ENCODE measurements at regions not wholly inside any gene's neighbourhood (a gene's known extent, or its start where the extent isn't known, plus 50 kb on each side); places are given as distances from the start of the nearest gene placed in this dataset.

DNA sequence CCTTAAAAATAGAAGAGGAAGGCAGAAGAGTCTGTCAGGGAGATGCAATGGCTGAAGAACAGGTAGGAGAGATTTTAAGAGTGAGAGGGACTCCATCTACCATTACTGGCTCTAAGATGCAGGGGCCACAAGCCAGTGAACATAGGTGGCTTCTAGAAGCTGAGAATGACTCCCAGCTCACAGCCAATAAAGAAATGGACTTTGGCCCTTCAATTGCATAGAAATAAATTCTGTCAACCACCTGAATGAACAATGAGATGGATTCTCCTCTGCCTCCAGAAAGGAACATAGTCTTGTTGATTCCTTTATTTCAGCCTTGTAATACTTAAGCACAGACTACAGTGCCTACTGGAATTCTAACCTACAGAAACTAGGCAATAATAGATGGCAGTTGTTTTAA is 603.3 kb upstream of the NXPH2 start:
- DNase-seq = no peak

DNA sequence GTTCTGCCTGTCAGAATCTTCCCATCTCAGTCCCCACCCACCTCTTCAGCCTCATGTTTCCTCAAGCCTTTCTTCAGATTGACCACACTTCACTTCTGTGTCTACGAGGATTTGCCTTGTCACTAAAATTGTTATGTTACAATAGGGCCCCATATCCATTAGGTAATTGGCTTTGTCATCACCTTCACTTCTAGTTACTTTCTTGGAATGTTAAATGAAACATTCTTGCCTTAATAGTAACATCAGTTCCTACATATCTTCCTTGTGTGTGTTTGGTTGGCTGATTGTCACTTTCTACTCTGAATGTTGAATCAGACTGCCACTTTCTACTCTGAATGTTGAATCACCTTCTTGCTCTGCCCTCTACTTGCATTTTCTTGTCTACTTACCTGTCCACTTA is 599.9 kb upstream of the NXPH2 start:
- no peak for DNase-seq

DNA sequence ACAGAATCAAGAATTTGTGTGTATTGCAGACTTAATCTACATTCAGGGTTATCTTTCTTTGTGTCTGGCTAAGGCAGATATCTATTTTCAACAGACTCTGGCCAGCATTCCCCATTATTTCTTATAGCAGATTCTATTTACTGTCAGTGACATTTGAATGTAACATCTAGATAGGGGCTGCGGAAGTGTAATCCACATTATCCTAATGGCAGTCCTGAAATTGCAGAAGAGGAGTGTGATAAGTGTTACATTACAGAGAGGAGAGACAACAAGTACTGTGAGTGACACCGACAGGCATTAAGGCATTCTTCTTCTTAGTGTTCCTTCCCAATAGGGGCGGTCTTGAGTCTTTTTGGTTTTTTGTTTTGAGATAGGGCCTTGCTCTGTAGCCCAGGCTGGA is 598.2 kb upstream of the NXPH2 start:
- DNase-seq = no peak

DNA sequence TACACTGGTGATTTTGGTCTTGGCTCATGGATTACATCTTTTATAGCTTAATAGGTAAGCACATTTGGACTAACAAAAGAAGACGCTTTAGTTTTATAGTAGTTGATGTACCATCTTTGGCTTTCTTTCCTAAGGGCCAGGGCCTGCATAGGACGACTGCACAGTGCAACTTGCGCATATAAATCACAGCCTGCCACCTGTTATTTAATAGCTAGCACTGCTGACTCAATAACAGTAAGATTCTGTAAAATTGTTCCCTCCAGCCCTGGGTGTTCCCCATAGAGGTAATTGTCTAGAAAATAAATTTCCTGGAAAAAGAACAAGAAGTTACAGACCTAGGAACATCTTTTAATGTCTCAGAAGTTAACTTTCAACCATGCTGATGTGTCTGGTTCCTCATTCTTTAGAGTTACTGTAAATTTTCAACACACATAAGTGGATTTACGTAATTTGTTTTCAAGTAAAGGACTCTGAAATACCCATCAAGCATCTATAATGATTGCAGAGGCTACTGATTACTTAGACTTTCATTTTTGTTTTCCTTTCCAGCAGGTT is 594.2 kb upstream of the NXPH2 start:
- DNase-seq = no peak

DNA sequence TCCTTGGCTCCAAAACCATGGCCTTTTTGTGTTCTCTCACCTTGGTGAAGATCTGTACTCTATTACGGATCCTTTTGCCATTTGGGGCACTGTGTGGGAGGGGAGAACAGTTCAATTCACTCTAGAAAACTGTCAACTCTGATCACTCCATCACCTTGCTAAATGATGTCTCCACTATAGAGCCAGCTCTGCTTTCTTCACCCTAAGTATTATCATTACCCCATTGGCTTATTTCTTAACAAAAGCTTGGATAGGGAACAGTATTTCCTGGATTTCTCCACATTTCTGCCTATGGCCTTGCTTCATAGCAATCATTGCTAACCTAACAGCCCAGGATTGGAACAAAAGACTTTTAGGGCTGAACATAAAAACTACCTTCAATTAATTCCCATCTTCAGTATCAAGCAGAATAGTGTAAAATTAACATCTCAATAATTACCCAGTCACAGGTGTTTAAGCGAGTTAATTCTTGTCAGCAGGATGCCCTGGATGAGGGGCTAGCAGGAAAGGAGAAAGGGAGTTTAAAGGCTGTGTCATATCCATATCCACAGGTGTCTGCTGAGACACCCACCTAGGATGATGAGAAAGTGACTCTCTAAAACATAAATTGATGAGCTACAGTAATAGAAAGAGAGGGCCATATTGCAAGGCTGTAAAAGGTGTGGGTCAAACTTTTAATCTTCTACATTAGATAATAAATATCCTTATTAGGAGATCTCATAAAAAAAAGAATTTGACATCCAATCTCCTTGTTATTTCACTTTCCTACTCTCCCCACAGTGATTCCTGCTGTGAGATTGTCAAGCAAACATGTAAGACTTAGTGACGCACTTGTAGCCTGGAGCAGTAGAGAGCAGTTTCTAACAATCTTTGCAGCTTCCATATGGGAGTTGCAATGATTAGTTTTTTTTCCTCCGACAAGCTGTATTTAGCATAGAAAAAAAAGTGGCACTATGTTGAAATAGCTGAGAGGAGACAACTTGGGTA is 589.5 kb upstream of the NXPH2 start:
- DNase-seq = no peak

DNA sequence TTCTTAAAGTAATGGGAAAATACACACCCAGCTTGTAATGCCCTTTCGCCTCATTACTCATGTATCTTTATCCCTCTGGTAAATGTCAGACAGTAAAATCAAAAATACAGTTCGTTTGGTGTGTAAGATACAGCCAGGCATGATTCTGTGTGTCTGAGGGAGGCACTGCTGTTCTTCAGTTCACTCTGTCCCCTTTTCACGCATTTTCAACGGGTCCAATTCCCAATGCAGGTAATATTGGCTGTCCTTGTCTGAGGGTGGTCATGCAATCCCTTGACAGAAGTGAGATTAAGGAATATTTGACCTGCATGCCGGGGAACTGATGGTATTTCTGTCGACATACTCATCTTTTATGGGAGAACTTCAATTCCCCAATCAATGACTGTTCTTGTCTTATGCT is 587.2 kb upstream of the NXPH2 start:
- DNase-seq = no peak

DNA sequence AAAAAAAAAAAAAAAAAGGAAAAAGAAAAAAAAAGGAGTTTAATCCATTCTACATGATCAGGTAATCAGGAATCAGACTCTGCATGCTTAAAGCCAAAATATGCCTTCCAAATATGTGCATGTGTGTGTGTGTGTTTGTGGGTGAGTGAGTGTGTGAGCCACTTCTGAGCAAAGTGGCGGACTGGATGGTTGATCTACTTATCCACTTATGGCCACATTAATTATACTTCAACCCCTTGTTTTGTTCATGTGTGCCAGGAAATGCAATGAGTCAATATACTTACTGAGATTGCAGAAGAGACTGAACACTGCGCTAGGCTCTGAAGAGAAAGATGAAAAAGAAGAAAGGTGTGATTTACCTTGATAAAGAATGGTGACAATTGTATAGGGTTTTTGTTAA is 586.5 kb upstream of the NXPH2 start:
- no peak for DNase-seq

DNA sequence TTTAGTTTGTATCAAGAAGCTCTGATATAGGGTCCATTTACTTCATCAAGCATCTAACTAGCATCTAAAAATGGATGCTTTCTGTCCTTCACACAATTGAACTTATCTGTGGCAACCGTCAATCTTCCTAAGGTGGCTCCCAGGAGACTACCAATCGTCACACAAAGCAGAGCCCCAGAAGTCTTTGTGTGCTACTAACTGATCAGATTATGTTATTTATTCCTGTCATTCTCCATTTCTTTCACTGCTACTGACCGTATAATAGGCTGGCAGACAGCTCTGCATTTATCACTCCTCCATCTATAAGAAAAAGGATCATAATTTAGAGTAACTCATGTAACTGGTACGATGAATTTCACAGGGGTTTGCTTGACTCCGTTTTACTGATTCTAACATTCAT is 585.0 kb upstream of the NXPH2 start:
- no peak for DNase-seq

DNA sequence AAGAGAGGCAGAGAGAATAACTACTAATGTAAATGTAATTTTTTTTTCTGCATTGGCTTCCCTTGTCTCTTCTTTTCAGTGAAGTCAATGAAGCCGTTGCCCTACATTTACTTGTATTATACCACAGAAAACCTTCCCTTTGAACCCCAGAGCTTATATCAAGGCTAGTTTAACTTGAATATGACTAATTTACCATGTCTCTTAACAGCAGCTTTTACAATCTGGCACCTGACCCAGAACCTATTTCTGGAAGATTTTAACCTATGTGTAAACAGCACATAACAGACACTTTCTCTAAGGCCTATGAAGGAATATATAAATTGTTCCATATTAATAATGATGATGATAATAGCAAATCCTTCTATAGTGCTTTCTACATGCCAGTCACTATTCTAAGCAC is 580.5 kb upstream of the NXPH2 start:
- DNase-seq = no peak

DNA sequence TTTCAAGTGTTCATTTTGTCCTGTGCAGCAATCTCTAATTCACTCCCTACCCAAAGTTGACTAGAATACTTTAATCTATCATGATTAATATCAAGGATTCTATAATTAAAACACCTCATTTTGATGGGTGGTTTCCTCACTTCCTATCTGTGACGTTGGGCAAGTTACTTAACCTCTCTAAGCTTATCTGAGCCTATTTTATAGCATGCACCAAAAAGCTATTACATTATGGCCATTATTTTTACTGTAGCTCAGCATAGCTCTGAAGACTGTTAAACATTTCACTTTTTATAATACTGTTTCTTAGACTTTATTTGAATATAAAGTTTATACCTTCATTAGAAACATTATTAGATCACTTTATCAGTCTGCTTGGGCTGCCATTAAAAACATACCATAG is 579.6 kb upstream of the NXPH2 start:
- DNase-seq = no peak

DNA sequence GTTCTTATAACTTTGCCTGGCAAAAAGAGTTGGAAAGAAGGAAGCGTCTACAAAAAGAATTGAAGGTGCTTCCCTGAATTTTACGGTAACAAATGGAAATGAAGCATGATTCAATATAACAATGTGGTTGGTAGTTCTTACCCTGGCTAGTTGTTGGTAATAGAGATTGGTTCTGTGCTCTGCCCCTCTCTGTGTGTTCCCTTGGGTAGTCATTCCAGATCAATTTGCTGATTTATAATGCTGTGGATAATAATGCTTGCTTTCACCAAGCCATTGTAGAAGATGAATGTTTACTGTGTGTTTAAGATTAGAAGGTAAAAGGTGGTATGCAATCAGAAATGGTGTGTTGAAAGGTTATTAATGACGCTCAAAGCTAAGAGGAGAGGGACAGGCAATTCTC is 577.8 kb upstream of the NXPH2 start:
- no peak for DNase-seq

DNA sequence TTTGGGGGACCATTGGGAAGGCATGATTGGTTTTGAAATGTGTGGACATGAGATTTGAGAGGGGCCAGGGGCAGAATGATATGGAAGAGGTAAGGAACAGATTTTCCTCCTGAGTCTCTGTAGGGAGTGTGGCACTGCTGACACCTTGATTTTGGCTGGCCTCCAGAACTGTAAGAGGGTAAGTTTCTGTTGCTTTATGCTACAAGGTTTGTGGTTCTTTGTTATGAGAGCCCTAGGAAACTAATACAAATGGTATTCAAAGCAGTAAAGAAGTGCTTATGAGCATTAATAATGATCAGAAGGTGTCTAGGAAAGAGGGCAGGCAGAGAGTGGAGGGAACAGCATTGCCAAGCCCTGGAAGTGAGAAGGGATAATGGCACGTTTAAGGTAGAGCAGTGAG is 574.3 kb upstream of the NXPH2 start:
- DNase-seq = no peak

DNA sequence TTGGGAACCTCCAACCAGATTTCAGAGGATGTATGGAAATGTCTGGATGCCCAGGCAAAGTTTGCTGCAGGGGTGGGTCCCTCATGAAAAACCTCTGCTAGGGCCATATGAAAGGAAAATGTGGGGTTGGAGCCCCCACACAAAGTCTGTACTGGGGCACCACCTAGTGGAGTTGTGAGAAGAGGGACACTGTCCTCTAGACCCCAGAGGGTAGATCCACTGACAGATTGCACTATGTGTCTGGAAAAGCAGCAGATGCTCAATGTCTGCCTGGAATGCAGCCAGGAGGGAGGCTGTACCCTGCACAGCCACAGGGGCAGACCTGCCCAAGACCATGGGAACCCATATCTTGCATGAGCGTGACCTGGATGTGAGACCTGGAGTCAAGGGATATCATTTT is 573.7 kb upstream of the NXPH2 start:
- no peak for DNase-seq

DNA sequence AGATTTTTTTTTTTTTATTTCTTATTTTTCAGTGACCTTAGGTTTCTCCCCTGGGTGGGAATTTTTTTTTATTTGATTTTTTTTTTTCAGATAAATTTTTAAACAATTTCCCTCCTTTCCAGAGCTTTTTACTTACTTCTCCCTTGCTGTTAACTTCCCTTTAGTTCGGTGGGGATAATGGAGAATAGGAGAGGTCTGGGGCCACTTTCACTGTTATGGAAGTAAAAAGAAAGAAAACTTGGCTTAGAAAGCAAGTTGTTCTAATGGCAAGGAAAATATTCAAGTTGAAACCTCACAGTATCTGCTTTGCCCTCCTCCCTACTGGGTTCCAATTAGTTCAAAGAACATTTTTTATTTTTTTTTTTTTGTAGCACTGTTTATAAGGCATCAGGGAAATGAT is 537.1 kb upstream of the NXPH2 start:
- no peak for DNase-seq

DNA sequence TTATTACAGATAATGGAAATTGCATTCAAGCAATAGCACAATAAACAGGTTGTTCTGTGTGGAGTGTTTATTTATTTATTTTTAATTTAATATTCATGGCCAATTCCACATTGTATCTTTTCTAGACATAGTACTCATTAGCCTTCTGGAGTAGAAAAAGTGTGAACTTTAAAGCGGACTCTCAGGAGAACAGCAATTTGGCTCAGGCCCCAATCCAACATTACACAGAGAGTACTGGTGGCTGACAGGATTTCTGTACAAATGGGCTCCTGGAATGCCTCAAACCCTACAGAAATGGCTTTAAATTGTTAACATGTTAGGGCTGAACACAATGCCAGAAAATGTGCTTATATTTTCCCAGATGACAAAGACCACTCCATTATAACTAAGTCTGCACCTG is 533.9 kb upstream of the NXPH2 start:
- no peak for DNase-seq

DNA sequence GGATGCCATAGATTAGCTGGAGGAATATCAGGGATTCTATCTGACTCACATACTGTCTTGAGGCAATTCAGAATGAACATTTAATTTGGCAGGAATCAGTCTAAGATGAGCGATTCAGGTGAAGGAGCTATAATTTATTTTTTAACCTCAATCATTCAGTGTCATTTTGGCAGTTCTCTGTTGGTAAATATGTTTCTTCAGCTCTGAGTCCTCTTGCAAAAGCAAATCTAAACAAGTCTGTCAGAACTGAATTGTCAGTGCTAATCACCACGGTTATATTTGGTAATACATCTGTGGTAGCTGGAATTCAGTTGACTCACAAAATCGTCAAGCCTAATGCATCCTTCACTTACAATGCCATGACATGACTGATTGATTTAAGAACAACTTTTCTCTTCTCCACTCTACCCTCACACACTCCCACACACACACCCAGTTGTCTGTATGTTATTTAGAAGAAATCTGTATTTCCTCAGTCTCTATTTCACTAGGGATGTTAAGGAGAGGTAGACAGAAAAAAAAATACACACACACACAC is 516.6 kb upstream of the NXPH2 start:
- DNase-seq = no peak

DNA sequence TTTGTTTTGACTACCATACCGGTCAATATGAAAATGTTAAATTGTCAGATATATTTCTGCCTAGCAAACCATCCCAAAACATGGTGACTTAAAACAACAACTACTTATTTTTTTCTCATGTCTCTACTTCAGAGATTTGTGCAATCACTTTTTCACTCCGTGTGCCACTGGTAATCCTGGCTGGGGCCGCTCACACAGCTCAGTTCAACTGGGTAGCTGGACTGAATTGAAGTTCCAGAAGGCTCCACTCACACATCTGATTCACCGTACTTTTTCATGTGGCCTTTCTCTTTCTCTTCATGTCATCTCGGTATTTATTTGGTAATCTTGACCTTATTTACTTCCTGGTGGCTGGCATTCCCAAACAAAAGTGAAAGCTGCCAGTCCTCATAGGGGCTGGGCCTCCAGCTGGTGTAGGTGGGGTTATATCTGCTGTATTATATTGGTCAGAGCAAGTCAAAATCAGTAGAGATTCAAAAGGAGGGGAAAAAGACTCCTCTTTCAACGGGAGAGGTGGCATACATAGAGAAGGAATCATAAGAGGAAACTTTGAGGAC is 513.9 kb upstream of the NXPH2 start:
- DNase-seq = no peak

DNA sequence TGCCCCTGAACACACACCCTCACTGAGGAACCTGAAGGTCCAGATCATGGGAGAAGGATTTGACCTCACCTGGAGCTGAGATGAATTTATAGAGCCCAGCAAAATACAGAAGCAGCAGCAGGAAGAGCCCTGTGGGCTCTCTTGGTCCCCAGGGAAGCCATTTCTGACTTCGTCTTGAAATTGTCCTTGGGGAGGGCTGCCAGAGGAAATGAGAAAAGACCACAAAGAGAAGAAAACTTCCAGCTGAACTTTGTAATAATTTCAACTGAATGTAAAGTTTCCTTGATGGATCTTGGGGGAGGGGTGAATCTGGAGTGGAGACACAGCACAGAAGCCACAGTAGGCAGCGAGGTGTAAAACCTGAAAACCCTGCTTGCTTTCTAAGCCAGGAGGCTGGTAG is 500.9 kb upstream of the NXPH2 start:
- DNase-seq = no peak

DNA sequence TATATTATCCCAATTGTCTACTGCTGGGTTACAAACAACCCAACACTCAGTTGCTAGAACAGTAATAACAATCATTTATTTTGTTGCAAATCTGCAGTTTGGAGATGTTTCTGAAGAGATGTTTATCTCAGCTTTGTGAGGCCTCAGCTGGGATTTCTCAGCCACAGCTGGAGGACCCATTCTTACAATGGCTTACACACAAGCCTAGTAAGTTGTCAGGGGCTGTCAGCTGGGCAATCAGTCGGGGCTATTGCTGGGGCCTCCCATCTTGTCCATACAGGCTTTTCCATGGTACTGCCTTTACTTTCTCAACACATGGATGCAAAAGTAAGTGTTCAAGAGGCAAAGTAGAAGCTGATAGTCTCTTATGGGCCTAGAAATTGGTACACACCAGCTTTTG is 491.7 kb upstream of the NXPH2 start:
- DNase-seq = no peak

DNA sequence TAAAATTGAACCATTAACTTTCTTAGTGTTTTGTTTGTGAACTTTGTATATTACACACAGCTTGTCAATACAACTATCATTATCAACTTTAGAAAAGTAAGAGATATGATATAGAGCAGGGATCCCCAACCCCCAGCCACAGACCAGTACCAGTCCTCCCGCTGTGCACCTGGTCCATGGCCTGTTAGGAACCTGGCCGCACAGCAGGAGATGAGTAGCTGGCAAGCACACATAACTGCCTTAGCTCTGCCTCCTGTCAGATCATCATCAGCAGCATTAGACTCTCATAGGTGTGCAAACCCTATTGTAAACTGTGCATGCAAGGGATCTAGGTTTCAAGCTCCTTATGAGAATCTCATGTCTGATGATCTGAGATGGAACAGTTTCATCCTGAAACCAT is 491.0 kb upstream of the NXPH2 start:
- no peak for DNase-seq

DNA sequence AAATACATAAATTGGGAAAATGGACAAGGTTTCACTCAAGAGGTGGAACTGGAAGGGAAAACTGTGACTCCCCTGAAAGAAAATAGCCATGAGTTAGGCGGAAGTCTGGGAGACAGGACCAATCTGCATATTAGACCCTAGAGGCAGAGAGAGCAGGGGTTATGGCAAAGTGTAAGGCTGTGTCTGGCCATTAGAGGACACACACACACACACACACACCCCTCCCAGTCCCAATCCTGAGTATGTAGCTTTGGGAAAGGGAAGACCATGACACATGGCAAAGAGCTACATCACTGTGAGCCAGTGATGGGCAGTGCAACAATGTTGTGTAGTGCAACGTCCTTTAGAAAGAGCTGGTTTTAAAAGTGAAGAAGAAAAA is 479.9 kb upstream of the NXPH2 start:
- no peak for DNase-seq

DNA sequence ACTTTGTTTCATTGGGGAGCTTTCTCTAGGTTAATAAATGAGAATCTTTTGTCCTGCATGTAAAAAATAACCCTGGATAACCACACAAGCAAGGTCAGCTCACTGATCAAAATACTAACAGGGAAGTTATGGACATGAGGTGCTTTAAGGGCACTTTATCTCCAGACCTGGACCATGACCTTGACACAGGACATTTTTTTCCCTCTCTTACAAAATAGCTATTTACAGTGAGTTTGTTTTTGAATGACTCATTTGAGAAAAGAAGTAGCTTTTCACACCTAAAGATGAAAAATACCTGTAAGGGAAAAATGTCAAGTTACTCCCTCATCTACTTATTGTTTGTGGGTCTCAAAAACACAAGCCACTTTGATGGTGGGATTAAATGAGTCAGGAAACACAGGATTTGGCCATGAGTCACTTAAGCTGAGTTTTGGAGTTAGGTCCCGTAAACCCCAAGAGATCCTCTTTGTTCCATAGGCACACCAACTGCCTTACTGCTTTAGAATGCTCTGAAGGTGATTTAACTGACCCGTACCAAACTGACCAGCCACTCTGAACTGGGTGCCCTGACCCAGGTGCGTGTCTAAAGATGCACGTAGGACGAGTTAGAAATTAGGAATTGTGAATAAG is 479.3 kb upstream of the NXPH2 start:
- no peak for DNase-seq

DNA sequence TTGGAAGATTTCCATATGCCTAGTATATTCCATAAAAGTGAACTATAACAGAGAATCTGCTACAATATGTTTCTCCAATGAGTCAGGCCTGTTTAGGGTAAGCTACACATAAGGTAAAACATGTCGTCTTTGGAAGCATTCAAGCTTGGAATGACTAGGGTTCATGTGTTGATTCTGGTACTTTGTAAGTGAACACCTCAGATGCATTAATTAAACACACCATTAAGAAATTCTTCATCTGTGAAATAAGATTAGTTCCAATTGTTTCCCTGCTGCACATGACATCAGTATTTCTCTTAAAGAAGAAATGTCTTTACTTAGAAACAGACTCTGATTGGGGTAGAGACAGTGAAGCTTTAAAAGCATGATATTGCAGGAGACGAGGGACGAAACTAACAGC is 461.1 kb upstream of the NXPH2 start:
- DNase-seq = no peak

DNA sequence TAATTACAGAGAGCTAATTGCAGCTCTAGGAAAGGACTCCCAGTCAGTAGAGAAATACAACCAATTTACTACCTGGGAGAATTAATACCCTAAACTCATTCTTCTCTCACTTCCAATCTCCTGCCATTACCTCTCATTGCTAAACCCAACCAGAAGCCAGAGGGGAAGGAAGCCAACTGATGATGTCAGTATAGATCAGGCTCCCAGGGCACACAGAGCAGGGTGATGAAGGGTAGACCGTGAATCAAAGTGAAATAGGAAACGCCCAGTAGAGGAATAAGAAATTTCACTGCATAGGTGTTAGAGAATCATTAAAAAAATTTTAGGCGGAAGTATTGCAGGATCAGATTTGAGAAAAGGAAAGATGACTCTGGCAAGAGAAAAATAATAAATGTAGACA is 456.8 kb upstream of the NXPH2 start:
- no peak for DNase-seq
